ENCODE measurements at regions not wholly inside any gene's neighbourhood (a gene's known extent, or its start where the extent isn't known, plus 50 kb on each side); places are given as distances from the start of the nearest gene placed in this dataset.

GRCh38 chr5:15003511-15003920 is 131.9 kb upstream of the ANKH start (continued):
- TF ChIP-seq ZFX (CRISPR knock-in tag; IDR thresholded peaks at IDR 0.05) (no peak), ZNF316 (IDR thresholded peaks at IDR 0.05) (no peak), HNRNPK (IDR thresholded peaks at IDR 0.05; ENCODE audit: low read depth, low read length, poor library complexity, severe bottlenecking) (no peak), TFAP4 (CRISPR knock-in tag; IDR thresholded peaks at IDR 0.05; ENCODE audit: borderline replicate concordance) (no peak), SAFB (IDR thresholded peaks at IDR 0.05; ENCODE audit: borderline replicate concordance, low read depth, low read length) (no peak), RBM22 (IDR thresholded peaks at IDR 0.05; ENCODE audit: low read depth, low read length, poor library complexity, severe bottlenecking) (no peak), ZNF449 (CRISPR knock-in tag; IDR thresholded peaks at IDR 0.05) (no peak), ZNF507 (tag; conservative IDR thresholded peaks at IDR 0.05) (no peak), FOXK2 (conservative IDR thresholded peaks at IDR 0.05 in 1 of 2, IDR thresholded peaks at IDR 0.05 in 1 of 2; ENCODE audit: low read depth in 2 of 2) (no peak), SNAPC5 (CRISPR knock-in tag; IDR thresholded peaks at IDR 0.05) (no peak), FOXJ2 (tag; IDR thresholded peaks at IDR 0.05) (no peak), ZNF398 (CRISPR knock-in tag; IDR thresholded peaks at IDR 0.05) (no peak), JUND (IDR thresholded peaks at IDR 0.05; ENCODE audit: borderline replicate concordance, low read depth, low read length) (peak; percentile 9; the same call in 1 of the 2 replicates), JUND (tag; IDR thresholded peaks at IDR 0.05; ENCODE audit: borderline replicate concordance, low read depth, low read length) (no peak)
- TF ChIP-seq, protein P1, sequence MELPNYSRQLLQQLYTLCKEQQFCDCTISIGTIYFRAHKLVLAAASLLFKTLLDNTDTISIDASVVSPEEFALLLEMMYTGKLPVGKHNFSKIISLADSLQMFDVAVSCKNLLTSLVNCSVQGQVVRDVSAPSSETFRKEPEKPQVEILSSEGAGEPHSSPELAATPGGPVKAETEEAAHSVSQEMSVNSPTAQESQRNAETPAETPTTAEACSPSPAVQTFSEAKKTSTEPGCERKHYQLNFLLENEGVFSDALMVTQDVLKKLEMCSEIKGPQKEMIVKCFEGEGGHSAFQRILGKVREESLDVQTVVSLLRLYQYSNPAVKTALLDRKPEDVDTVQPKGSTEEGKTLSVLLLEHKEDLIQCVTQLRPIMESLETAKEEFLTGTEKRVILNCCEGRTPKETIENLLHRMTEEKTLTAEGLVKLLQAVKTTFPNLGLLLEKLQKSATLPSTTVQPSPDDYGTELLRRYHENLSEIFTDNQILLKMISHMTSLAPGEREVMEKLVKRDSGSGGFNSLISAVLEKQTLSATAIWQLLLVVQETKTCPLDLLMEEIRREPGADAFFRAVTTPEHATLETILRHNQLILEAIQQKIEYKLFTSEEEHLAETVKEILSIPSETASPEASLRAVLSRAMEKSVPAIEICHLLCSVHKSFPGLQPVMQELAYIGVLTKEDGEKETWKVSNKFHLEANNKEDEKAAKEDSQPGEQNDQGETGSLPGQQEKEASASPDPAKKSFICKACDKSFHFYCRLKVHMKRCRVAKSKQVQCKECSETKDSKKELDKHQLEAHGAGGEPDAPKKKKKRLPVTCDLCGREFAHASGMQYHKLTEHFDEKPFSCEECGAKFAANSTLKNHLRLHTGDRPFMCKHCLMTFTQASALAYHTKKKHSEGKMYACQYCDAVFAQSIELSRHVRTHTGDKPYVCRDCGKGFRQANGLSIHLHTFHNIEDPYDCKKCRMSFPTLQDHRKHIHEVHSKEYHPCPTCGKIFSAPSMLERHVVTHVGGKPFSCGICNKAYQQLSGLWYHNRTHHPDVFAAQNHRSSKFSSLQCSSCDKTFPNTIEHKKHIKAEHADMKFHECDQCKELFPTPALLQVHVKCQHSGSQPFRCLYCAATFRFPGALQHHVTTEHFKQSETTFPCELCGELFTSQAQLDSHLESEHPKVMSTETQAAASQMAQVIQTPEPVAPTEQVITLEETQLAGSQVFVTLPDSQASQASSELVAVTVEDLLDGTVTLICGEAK (IDR thresholded peaks at IDR 0.05) = no peak
- TF ChIP-seq, protein P1 (CRISPR knock-in tag; IDR thresholded peaks at IDR 0.05) = no peak

Measured in K562 (cell line).